Astrocyte (in vitro differentiated cells and primary cell): ENCODE measurements at regions not wholly inside any gene's neighbourhood (a gene's known extent, or its start where the extent isn't known, plus 50 kb on each side); places are given as distances from the start of the nearest gene placed in this dataset.
A peak's percentile ranks its signal among the peaks of the same experiment; 100 is the strongest.

Source experiments
- DNase-seq: peaks from one replicate; pipeline ENCODE4 v3.0.0-alpha.2; 2010; ENCODE audit warnings: low read depth
- FAIRE-seq: peaks from 2 replicates; lab custom pipeline; 2011; peaks lifted over from hg19 to GRCh38; lab: Jason Lieb, UNC
- H2AFZ ChIP-seq: 2 replicates; pipeline ENCODE4 v1.6.0; 2012; ENCODE audit warnings: low read depth, low read length, inconsistent platforms
- H3K27ac ChIP-seq: 2 replicates; pipeline ENCODE4 v1.5.1; 2011; ENCODE audit warnings: low read depth, low read length, inconsistent platforms
- H3K27me3 ChIP-seq: 2 replicates; pipeline ENCODE4 v1.6.0; 2011; ENCODE audit warnings: low read length, inconsistent platforms; ENCODE audit not compliant: insufficient read depth
- H3K36me3 ChIP-seq: 2 replicates; pipeline ENCODE4 v1.5.1; 2011; ENCODE audit warnings: low read length, inconsistent platforms; ENCODE audit not compliant: insufficient read depth
- H3K4me1 ChIP-seq: 2 replicates; pipeline ENCODE4 v1.5.1; 2011; ENCODE audit warnings: low read length, inconsistent platforms; ENCODE audit not compliant: insufficient read depth
- H3K4me2 ChIP-seq: 2 replicates; pipeline ENCODE4 v1.6.0; 2012; ENCODE audit warnings: low read length, inconsistent platforms
- H3K4me3 ChIP-seq: 2 replicates; pipeline ENCODE4 v1.5.1; 2011; ENCODE audit warnings: low read depth, mild to moderate bottlenecking, low read length, inconsistent platforms; ENCODE audit not compliant: insufficient read depth
- H3K79me2 ChIP-seq: 2 replicates; pipeline ENCODE4 v1.6.0; 2012; ENCODE audit warnings: mild to moderate bottlenecking, low read length, inconsistent platforms; ENCODE audit not compliant: insufficient read depth
- H3K9ac ChIP-seq: 2 replicates; pipeline ENCODE4 v1.6.0; 2012; ENCODE audit warnings: mild to moderate bottlenecking, low read length, inconsistent platforms
- H3K9me3 ChIP-seq: 2 replicates; pipeline ENCODE4 v1.5.1; 2012; ENCODE audit warnings: low read depth, mild to moderate bottlenecking, low read length, inconsistent platforms; ENCODE audit not compliant: insufficient read depth
- H4K20me1 ChIP-seq: 2 replicates; pipeline ENCODE4 v1.6.0; 2012; ENCODE audit warnings: low read length, inconsistent platforms; ENCODE audit not compliant: insufficient read depth
- H3K27ac Mint-ChIP-seq: one replicate; pipeline ENCODE4 v1.8.0; 2021; ENCODE audit warnings: mild to moderate bottlenecking, mixed read lengths; ENCODE audit not compliant: unreplicated experiment
- H3K27me3 Mint-ChIP-seq: one replicate; pipeline ENCODE4 v1.8.0; 2021; ENCODE audit warnings: low read depth, mixed read lengths; ENCODE audit not compliant: unreplicated experiment
- H3K36me3 Mint-ChIP-seq: one replicate; pipeline ENCODE4 v1.8.0; 2021; ENCODE audit warnings: low read depth, mixed read lengths; ENCODE audit not compliant: unreplicated experiment
- H3K4me1 Mint-ChIP-seq: one replicate; pipeline ENCODE4 v1.8.0; 2021; ENCODE audit warnings: low read depth, mixed read lengths; ENCODE audit not compliant: unreplicated experiment
- H3K4me3 Mint-ChIP-seq: one replicate; pipeline ENCODE4 v1.8.0; 2021; ENCODE audit warnings: mild to moderate bottlenecking, moderate library complexity, mixed read lengths; ENCODE audit not compliant: unreplicated experiment
- H3K9me3 Mint-ChIP-seq: one replicate; pipeline ENCODE4 v1.8.0; 2021; ENCODE audit warnings: mild to moderate bottlenecking, mixed read lengths; ENCODE audit not compliant: unreplicated experiment
- CTCF ChIP-seq: IDR thresholded peaks from 2 replicates; pipeline ENCODE4 v1.5.1; 2011; ENCODE audit warnings: low read depth, mild to moderate bottlenecking, inconsistent platforms, low read length, moderate library complexity; ENCODE audit not compliant: insufficient read depth
- EZH2 ChIP-seq: IDR thresholded peaks from 2 replicates; pipeline ENCODE4 v1.6.1; 2012; ENCODE audit warnings: mild to moderate bottlenecking, low read length, inconsistent platforms; ENCODE audit not compliant: insufficient read depth

GRCh38 chr10:109428775-109429491 is 494.4 kb downstream of the XPNPEP1 start:
- Mint-ChIP-seq H3K4me3 (no peak overlapping the region), H3K9me3 (no peaks in the 10 kb centered on the region), H3K4me1 (peaks cover 38% of the 10 kb centered on the region), H3K27me3 (no peaks in the 10 kb centered on the region), H3K36me3 (no peaks in the 10 kb centered on the region), H3K27ac (no peak overlapping the region)
- Histone ChIP-seq H3K9ac (no peak overlapping the region), H2AFZ (no peak overlapping the region), H3K27me3 (no peaks in the 10 kb centered on the region), H3K4me3 (no peak overlapping the region), H3K79me2 (no peaks in the 10 kb centered on the region), H4K20me1 (no peaks in the 10 kb centered on the region), H3K4me1 (no peaks in the 10 kb centered on the region), H3K36me3 (no peaks in the 10 kb centered on the region), H3K27ac (no peak overlapping the region), H3K9me3 (no peaks in the 10 kb centered on the region), H3K4me2 (no peak overlapping the region)
- FAIRE-seq (no peak), DNase-seq (peak; percentile 9)
- TF ChIP-seq CTCF (no peak), EZH2 (no peak)

GRCh38 chr10:109427411-109427810 is 495.9 kb downstream of the XPNPEP1 start:
- peak; percentile 14 for TF ChIP-seq CTCF
- no peak for TF ChIP-seq EZH2
- H3K79me2 ChIP-seq: no peaks in the 10 kb centered on the region
- no peak overlapping the region for H3K27ac Mint-ChIP-seq
- no peaks in the 10 kb centered on the region for H3K9me3 Mint-ChIP-seq
- no peaks in the 10 kb centered on the region for H3K36me3 Mint-ChIP-seq
- no peaks in the 10 kb centered on the region for H3K9me3 ChIP-seq
- FAIRE-seq (peak; percentile 34), DNase-seq (peak; percentile 17)
- H4K20me1 ChIP-seq: no peaks in the 10 kb centered on the region
- H3K36me3 ChIP-seq: no peaks in the 10 kb centered on the region
- H3K4me2 ChIP-seq: no peak overlapping the region
- H3K27me3 Mint-ChIP-seq: peaks cover 4% of the 10 kb centered on the region
- no peak overlapping the region for H3K9ac ChIP-seq
- peaks cover 31% of the 10 kb centered on the region for H3K4me1 Mint-ChIP-seq
- no peak overlapping the region for H3K4me3 Mint-ChIP-seq
- no peaks in the 10 kb centered on the region for H3K4me1 ChIP-seq
- H3K27me3 ChIP-seq: no peaks in the 10 kb centered on the region
- no peak overlapping the region for H3K4me3 ChIP-seq
- no peak overlapping the region for H3K27ac ChIP-seq
- H2AFZ ChIP-seq: no peak overlapping the region

- no peak overlapping the region for H3K4me2 ChIP-seq
- H3K27me3 ChIP-seq: no peaks in the 10 kb centered on the region
- H3K27ac ChIP-seq: no peak overlapping the region
- no peak overlapping the region for H3K9ac ChIP-seq
- no peaks in the 10 kb centered on the region for H3K9me3 ChIP-seq
- Mint-ChIP-seq H3K27me3 (peaks cover 4% of the 10 kb centered on the region), H3K4me1 (peaks cover 31% of the 10 kb centered on the region), H3K27ac (peak overlapping the region; percentile 8), H3K9me3 (no peaks in the 10 kb centered on the region), H3K4me3 (no peak overlapping the region), H3K36me3 (no peaks in the 10 kb centered on the region)
- no peak overlapping the region for H2AFZ ChIP-seq
- TF ChIP-seq CTCF (no peak), EZH2 (no peak)
- no peak overlapping the region for H3K4me3 ChIP-seq
- no peak for FAIRE-seq
- H3K79me2 ChIP-seq: no peaks in the 10 kb centered on the region
- no peaks in the 10 kb centered on the region for H3K36me3 ChIP-seq
- H4K20me1 ChIP-seq: no peaks in the 10 kb centered on the region
- no peak for DNase-seq
- H3K4me1 ChIP-seq: no peaks in the 10 kb centered on the region
Observed at GRCh38 chr10:109426987-109427386, 496.3 kb downstream of the XPNPEP1 start.
